ENCODE measurements at regions not wholly inside any gene's neighbourhood (a gene's known extent, or its start where the extent isn't known, plus 50 kb on each side); places are given as distances from the start of the nearest gene placed in this dataset.

DNA sequence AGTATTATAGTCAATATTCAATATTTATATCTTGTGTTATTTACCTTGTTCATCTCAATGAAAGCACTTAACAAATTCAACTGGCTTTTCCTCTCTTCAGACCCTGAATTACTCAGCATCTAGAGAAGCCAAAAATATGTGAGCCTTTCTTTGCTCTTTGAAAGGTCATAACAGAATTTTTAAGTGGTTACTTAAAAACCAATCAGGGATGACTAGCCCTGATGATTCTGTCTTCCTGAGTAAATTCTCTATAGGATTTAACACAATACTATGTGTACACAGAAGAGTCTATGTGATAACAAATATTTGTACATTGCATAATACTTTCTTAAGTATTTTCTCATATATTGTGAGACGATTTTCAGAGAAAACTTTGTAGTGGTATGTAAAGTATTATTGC lies 546.3 kb downstream of the MAT2B start:
- DNase-seq: no peak

GRCh38 chr5:164052536-164053093 lies 547.2 kb downstream of the MAT2B start:
- no peak for DNase-seq

GRCh38 chr5:164053123-164053522 lies 547.7 kb downstream of the MAT2B start:
- no peak for DNase-seq

DNA sequence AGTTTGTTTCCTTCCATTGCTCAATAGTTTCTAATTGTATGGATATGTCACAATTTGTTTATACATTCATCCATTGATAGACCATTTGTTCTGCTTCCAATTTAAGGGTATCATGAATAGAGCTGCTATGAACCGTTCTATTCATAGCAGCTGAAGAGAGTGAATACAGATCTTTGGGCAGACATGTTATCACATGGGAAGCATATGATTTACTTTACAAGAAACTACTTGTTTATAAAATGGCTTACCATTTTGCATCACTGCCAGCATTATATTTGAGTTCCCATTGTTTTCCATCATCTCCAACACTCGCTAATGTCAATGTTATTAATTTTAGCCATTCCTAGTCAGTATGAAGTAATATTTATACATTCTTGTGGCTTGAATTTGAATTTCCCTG lies 549.0 kb downstream of the MAT2B start:
- no peak for DNase-seq

- no peak for DNase-seq
Measured at GRCh38 chr5:164057121-164057520, 551.7 kb downstream of the MAT2B start.

DNA sequence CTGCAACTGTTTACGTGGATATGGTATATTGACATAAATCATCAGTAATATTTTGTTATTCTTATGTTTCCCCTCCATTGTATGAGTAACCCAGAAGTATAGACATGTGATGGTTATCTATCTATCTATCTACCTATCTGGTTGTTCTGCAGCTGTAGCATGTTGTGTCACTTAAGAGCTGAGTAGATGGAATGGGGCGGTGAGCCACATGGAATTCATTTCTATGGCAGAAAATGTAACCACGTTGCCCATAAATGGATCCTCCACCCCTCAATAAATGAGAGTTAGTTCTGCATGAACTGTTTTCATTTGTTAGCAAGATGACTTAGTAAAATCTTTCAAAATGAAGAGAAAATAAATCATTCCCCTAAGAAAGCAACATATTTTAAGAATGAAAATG lies 553.2 kb downstream of the MAT2B start:
- DNase-seq: no peak

GRCh38 chr5:164059471-164059870 lies 554.1 kb downstream of the MAT2B start:
- no peak for DNase-seq

- DNase-seq: no peak
Measured at GRCh38 chr5:164060786-164061355, 555.5 kb downstream of the MAT2B start.

GRCh38 chr5:164062304-164062703 lies 556.9 kb downstream of the MAT2B start:
- no peak for DNase-seq

DNA sequence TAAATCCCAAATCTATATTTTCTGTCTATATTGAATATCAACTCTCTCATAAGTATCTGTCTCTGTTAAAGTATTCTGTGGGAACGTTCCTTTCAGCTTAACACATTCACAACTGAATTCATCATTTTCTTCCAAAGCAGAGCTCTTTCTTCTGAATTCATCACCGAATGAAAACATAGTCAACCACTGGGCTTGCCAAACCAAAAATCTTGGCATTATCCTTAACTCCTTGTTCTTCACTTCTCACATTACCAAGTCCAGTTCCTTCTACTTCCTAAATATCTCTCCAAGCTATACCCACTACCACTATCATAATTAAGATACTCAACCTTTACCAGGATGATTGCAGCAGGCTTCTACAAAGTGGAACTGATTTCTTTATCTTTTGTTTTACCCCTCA lies 559.8 kb downstream of the MAT2B start:
- no peak for DNase-seq

- DNase-seq: no peak
Measured at GRCh38 chr5:164071671-164072070, 566.3 kb downstream of the MAT2B start.

GRCh38 chr5:164073081-164073480 lies 567.7 kb downstream of the MAT2B start:
- DNase-seq: no peak

DNA sequence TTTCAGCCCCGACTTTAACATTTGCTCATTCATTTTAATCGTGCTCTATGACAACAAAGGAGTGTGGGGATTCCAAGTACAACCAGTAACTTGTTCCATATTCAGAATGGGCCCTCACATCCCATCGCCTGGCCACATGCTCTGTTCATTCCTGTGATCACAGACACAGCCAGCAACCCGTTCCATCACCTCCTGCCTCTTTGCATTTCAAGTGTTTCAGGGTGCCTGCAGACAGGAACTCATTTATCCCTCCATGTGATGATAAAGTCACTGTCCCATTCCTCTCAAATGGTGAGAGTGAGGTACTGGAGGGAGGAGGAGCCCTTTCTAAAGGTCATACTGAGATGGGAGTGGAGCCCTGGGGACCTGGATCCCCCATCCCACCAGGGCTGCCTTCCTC lies 571.1 kb downstream of the MAT2B start:
- DNase-seq: no peak

GRCh38 chr5:164090358-164090757 lies 584.9 kb downstream of the MAT2B start:
- no peak for DNase-seq

GRCh38 chr5:164091836-164092235 lies 586.4 kb downstream of the MAT2B start:
- no peak for DNase-seq

DNA sequence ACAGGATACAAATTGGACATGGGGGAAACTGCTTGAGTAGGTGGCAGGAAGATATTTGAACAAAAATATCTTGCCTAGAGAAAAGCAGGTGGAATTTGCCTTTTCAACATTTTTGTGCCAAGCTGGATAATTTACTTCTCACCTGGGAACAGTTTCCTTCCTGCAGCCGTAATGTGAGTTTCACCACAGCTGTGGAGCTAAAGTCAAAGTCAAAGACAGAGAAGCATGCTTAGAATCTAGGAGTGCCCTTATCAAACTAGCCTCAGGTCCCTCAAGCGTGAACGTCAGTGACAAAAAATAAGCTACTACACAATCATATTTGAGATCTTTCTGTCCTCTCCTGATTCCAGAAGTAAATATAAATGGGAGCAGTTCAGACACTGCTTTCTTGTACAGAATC lies 588.9 kb downstream of the MAT2B start:
- no peak for DNase-seq

DNA sequence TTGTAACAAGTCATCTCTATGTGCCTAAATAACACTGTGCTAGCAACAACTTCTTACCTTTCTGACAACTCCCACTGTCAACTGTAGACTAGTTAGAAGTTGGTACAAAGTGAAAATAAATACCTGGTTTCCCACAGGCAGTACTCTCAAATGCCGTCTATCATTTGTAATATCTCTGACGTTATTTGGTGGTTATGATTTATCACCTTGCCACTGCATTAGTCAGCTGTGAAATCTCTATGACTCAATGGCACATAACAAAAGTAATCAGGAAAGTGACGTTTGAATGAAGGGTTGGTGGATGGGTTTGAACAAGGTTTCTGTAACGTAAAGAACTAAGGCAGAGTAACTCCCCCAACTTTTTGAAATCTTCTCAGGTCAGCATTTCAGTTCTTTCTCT lies 592.3 kb downstream of the MAT2B start:
- DNase-seq: no peak

DNA sequence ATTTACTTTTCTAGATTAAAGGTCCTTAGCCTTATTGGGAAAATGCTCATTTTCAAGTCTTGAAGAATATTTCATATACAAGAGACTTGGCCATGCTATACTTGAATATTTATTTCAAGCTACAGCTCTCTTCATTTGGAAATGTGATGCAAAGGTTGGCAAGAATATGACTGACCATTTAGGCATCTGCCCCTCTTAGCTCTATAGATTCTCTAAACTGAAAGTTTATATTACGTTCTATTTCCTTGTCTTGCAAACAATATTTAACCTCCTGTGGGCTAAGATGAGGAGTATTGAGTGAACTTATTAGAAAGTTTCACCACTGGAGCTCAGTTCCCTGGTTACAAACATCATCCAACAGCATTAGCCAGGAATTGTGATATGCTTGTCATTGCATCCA lies 593.1 kb downstream of the MAT2B start:
- no peak for DNase-seq

DNA sequence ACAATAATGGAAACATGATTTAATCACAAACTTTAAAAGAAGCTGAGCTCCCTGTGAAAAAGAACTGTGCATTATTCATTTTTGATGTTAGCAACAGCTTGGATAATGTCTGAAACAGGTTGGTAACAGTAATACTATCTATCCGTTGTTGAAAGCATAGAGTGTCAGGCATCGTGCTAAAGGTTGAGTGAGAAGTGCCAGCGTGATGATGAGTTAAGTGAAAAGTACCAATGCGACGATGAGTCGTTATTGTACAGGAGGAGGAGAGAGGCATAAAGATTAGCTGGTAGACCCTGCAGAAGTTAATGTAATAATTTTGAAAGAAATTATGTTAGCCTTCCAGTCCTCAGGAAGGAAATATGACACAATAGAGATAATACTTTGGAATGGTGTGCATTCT lies 593.6 kb downstream of the MAT2B start:
- DNase-seq: no peak

DNA sequence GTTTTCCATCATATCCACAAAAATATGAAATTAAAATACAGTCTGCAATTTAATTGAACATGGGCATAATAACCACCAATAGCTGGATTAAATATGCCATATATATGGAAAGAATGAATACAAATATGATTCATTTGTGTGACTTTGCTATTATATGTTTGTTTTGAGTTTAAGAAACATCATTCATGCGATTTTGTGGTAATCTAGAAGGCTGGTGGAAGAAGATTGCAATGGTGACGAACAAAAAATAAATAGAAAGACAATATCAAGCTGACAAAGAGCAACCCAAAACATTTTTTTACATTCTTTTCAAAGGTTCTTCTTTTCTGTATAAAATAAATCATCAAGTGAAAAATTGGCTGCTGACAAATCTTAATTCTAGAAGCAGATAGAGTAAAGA lies 610.0 kb downstream of the MAT2B start:
- DNase-seq: no peak

DNA sequence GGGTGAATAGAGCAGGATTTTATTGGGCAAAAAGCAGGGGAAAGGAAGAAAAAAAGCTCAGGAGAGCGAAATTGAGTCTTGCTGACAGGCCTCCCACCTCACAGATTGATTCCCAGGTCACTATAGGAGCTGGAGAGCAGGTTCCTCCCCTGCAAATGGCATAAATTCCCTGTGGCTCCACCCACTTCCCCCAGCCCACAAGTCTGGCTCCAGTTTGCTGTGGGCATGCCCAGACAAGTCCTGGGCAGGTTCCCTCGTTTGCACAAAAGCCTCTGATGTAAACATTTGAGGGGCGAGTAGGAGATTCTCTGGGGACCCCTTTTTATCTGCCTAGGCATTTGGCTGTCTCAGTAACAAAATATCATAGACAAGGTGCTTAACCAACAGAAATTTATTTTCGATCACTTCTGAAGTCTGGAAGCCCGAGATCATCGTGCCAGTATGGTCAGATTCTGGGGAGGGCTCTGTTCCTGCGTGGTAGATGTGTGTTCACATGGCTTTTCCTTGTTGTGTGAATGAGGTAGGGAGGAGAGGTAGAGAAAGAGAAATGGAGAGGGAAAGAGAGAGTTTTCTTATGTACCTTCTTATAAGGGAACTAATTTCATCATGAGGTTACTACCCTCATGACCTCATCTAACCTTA lies 614.5 kb downstream of the MAT2B start:
- no peak for DNase-seq

DNA sequence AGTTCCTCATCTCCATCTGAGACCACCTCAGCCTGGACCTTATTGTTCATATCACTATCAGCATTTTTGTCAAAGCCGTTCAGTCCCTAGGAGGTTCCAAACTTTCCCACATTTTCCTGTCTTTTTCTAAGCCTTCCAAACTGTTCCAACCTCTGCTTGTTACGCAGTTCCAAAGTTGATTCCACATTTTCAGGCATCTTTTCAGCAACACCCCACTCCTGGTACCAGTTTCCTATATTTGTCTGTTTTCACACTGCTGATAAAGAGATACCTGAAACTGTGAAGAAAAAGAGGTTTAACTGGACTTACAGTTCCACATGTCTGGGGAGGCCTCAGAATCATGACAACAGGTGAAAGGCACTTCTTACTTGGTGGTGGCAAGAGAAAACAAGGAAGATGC lies 622.1 kb downstream of the MAT2B start:
- DNase-seq: no peak

- DNase-seq: no peak
Measured at GRCh38 chr5:164132358-164132757, 626.9 kb downstream of the MAT2B start.

DNA sequence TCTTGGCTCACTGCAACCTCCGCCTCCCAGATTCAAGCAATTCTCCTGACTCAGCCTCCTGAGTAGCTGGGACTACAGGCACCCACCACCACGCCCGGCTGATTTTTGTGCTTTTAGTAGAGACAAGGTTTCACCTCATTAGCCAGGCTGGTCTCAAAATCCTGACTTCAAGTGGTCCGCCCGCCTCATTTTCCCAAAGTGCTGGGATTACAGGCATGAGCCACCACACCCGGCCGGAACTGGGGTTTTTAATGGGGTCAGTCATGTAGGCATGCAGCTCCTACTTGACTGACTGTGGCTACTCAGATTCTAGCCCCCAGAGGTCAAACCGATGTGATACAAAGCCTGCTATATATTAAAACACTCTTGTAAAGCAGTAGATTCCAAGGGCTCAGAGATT lies 631.7 kb downstream of the MAT2B start:
- no peak for DNase-seq

DNA sequence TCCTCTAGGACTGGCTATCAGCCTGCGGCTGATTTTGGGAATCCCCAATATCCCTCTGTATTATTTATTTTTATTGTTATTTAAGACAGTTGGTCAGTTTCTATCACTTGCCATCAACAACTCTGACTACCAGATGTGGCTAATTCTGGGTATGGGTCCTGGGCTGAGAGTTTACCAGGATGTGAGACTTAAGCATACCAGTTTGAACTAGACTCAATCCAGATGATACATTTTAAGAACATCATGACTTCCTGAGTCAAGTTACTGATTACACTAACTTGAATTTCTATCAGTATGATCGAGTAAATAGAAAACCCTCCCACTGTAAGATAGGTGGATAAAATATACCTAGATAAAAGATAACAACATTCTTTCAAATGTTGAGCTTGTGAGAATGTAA lies 634.0 kb downstream of the MAT2B start:
- no peak for DNase-seq

All from NCI-H1048 (cell line).